Erythroblast (primary cell): ENCODE measurements at regions not wholly inside any gene's neighbourhood (a gene's known extent, or its start where the extent isn't known, plus 50 kb on each side); places are given as distances from the start of the nearest gene placed in this dataset.
"Not testable (repeated sequence)": the region's sequence is repeated elsewhere in the genome, so short reads cannot be mapped to it uniquely, and the experiment has no call there.

ENCODE experiments used
- GATA1 ChIP-seq: IDR thresholded peaks from 2 replicates; pipeline ENCODE4 v1.6.1; 2011; ENCODE audit warnings: low read depth, mild to moderate bottlenecking, control low read depth, low read length, moderate library complexity
- POLR2A ChIP-seq: IDR thresholded peaks from 2 replicates; pipeline ENCODE4 v1.6.1; 2011; ENCODE audit warnings: mild to moderate bottlenecking, low read length

DNA sequence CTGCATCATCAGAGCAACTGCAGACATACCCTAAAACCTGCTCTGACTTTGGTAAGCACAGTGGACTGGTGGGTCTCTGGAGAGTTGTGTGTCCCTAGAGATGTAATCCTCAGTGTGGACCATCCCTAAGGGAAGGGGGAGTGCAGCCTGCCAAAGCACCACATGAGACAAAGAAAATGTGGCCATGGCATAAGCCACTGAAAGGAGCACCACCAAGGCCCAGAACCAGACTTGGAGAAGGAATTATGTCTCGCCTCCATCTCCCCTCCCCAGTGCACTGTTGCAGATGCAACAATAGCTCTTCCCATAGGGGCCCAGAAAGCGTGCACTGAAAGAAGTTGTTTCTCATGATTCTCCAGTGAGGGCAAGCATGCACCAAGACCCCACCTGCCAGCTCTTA is 69.7 kb upstream of the AGAP9 start:
- TF ChIP-seq POLR2A, GATA1: not testable (repeated sequence)
